SK-N-SH (cell line): ENCODE measurements at regions not wholly inside any gene's neighbourhood (a gene's known extent, or its start where the extent isn't known, plus 50 kb on each side); places are given as distances from the start of the nearest gene placed in this dataset.

ENCODE experiments used
- CTCF ChIA-PET: fragments of 300-600, 350-600 bp; formaldehyde crosslinking; extraction: SDS; loops from one replicate; lab custom pipeline; 2021; lab: Yijun Ruan, JAX
- POLR2A ChIA-PET: fragments of 350-600 bp; sonication (Branson Sonifier 250); formaldehyde crosslinking; extraction: SDS; loops from one replicate; lab custom pipeline; 2020; ENCODE audit warnings: antibody characterized with exemption, inconsistent platforms; lab: Yijun Ruan, JAX
- DNase-seq: peaks from one replicate; pipeline ENCODE4 v3.0.0; 2012
- H2AFZ ChIP-seq: fragments of 200-600 bp; sonication (generic); 2 replicates; pipeline ENCODE4 v1.8.1; 2016; ENCODE audit warnings: antibody characterized with exemption, mild to moderate bottlenecking, low read depth
- H3F3A ChIP-seq: fragments of 200-600 bp; sonication (generic); replicated peaks from 2 replicates; pipeline ENCODE3; 2016; ENCODE audit warnings: antibody characterized with exemption, mild to moderate bottlenecking; ENCODE audit not compliant: insufficient read depth
- H3K27ac ChIP-seq, 2 experiments: fragments of 200-500 bp in 1 of 2; fragments of 200-600 bp in 1 of 2; sonication (Bioruptor generic) in 1 of 2; sonication (generic), shearing (Covaris generic) in 1 of 2; 2 replicates each; pipeline versions ENCODE4 v1.5.1 to v1.6.1; 2014 to 2016; ENCODE audit warnings: low read depth in 2 of 2, inconsistent platforms in 1 of 2, low read length in 1 of 2, mild to moderate bottlenecking in 1 of 2, mixed read lengths in 1 of 2
- H3K27me3 ChIP-seq: fragments of 200-600 bp; sonication (generic), shearing (Covaris generic); 2 replicates; pipeline ENCODE4 v1.6.1; 2016; ENCODE audit warnings: mixed run types; ENCODE audit not compliant: insufficient read depth
- H3K36me3 ChIP-seq, 2 experiments: fragments of 200-500 bp in 1 of 2; fragments of 200-600 bp in 1 of 2; sonication (Bioruptor generic) in 1 of 2; sonication (generic) in 1 of 2; replicated peaks in 1 of 2; 2 replicates each; pipeline versions ENCODE3 to v1.5.1; 2014 to 2016; ENCODE audit warnings: low read length in 1 of 2, mild to moderate bottlenecking in 1 of 2; ENCODE audit not compliant: insufficient read depth in 2 of 2, control insufficient read depth in 1 of 2
- H3K4me1 ChIP-seq, 2 experiments: fragments of 200-500 bp in 1 of 2; fragments of 200-600 bp in 1 of 2; sonication (Bioruptor generic) in 1 of 2; sonication (generic), shearing (Covaris generic) in 1 of 2; 2 replicates each; pipeline versions ENCODE4 v1.5.1 to v1.6.1; 2014 to 2016; ENCODE audit warnings: low read depth in 1 of 2, low read length in 1 of 2, mixed run types in 1 of 2; ENCODE audit not compliant: insufficient read depth in 2 of 2, control insufficient read depth in 1 of 2
- H3K4me2 ChIP-seq: fragments of 200-600 bp; sonication (generic), shearing (Covaris generic); 2 replicates; pipeline ENCODE4 v1.6.1; 2017; ENCODE audit warnings: mixed run types
- H3K4me3 ChIP-seq, 2 experiments: fragments of 200-500 bp in 1 of 2; fragments of 200-600 bp in 1 of 2; sonication (Bioruptor generic) in 1 of 2; sonication (generic), shearing (Covaris generic) in 1 of 2; 2 replicates each; pipeline versions ENCODE4 v1.5.1 to v1.8.1; 2014 to 2016; ENCODE audit warnings: low read depth in 2 of 2, inconsistent platforms in 1 of 2, low read length in 1 of 2, mild to moderate bottlenecking in 1 of 2, mixed read lengths in 1 of 2, moderate library complexity in 1 of 2
- H3K79me2 ChIP-seq: fragments of 200-600 bp; sonication (generic); 2 replicates; pipeline ENCODE4 v1.8.1; 2017; ENCODE audit warnings: mild to moderate bottlenecking; ENCODE audit not compliant: insufficient read depth
- H3K9ac ChIP-seq: fragments of 200-600 bp; sonication (generic); 2 replicates; pipeline ENCODE4 v1.6.1; 2017; ENCODE audit warnings: mixed run types
- H3K9me2 ChIP-seq: fragments of 200-600 bp; sonication (generic); 2 replicates; pipeline ENCODE4 v1.6.1; 2017; ENCODE audit warnings: mixed run types
- H3K9me3 ChIP-seq: fragments of 200-600 bp; sonication (generic); 2 replicates; pipeline ENCODE4 v1.6.1; 2017; ENCODE audit warnings: mixed run types, mild to moderate bottlenecking, moderate library complexity
- H4K20me1 ChIP-seq: fragments of 200-600 bp; sonication (generic); 2 replicates; pipeline ENCODE4 v1.6.1; 2017; ENCODE audit warnings: mild to moderate bottlenecking, mixed run types; ENCODE audit not compliant: insufficient read depth
- ELF1 ChIP-seq: IDR thresholded peaks from 2 replicates; pipeline ENCODE4 v1.4.0; 2012
- IRF3 ChIP-seq: fragments of 150-350 bp; IDR thresholded peaks from 2 replicates; pipeline ENCODE4 v1.6.1; 2016; ENCODE audit warnings: mild to moderate bottlenecking, low read depth, low read length
- JUND ChIP-seq: IDR thresholded peaks from 2 replicates; pipeline ENCODE4 v1.4.0; 2012
- MEF2A ChIP-seq: IDR thresholded peaks from 2 replicates; pipeline ENCODE4 v1.4.0; 2012; ENCODE audit warnings: low read depth, borderline replicate concordance
- NFIC ChIP-seq: IDR thresholded peaks from 2 replicates; pipeline ENCODE4 v1.4.0; 2012; ENCODE audit warnings: borderline replicate concordance
- PBX3 ChIP-seq: IDR thresholded peaks from 2 replicates; pipeline ENCODE4; 2012
- RAD21 ChIP-seq: IDR thresholded peaks from 2 replicates; pipeline ENCODE4 v1.6.1; 2012; ENCODE audit warnings: mild to moderate bottlenecking, low read length
- REST ChIP-seq: IDR thresholded peaks from 2 replicates; pipeline ENCODE4 v1.6.1; 2012; ENCODE audit warnings: mild to moderate bottlenecking, low read depth, low read length, moderate library complexity
- RFX5 ChIP-seq: IDR thresholded peaks from 2 replicates; pipeline ENCODE4 v1.6.1; 2012; ENCODE audit warnings: mild to moderate bottlenecking, improper control_type of control experiment, low read length
- RXRA ChIP-seq: IDR thresholded peaks from 2 replicates; pipeline ENCODE4 v1.4.0; 2012; ENCODE audit warnings: low read depth, mild to moderate bottlenecking, borderline replicate concordance
- USF2 ChIP-seq: fragments of 150-350 bp; IDR thresholded peaks from 2 replicates; pipeline ENCODE4 v1.6.1; 2017; ENCODE audit warnings: antibody characterized with exemption, low read length, low read depth, borderline replicate concordance
- YY1 ChIP-seq: IDR thresholded peaks from 2 replicates; pipeline ENCODE4 v1.4.0; 2012; ENCODE audit warnings: low read depth, mild to moderate bottlenecking
- WGBS: methylation state at CpG from one replicate; pipeline ENCODE4 v1.1.6; 2017; ENCODE audit warnings: low lambda C conversion rate; 5-methylcytosine and 5-hydroxymethylcytosine counted together

GRCh38 chr7:156024201-156024600 is 211.9 kb upstream of the SHH start:
- Histone ChIP-seq H2AFZ (no peak overlapping the region), H3K27me3 (peaks cover 82% of the 10 kb centered on the region), H3K9me3 (no peaks in the 10 kb centered on the region), H3K9ac (no peak overlapping the region), H3K36me3 (no peaks in the 10 kb centered on the region), H3K4me2 (no peak overlapping the region), H4K20me1 (no peaks in the 10 kb centered on the region), H3F3A (no peaks in the 10 kb centered on the region), H3K4me3 (no peak overlapping the region), H3K9me2 (no peaks in the 10 kb centered on the region), H3K79me2 (no peaks in the 10 kb centered on the region), H3K4me1 (no peaks in the 10 kb centered on the region), H3K27ac (no peak overlapping the region)
- POLR2A ChIA-PET: no interaction called here
- CTCF ChIA-PET: no interaction called here
- 12% methylated on average over 7 of the region's 7 CpGs for WGBS
- DNase-seq: no peak
- TF ChIP-seq IRF3: no peak

GRCh38 chr7:156022483-156023459 is 210.5 kb upstream of the SHH start:
- ChIA-PET POLR2A (no interaction called here), CTCF (no interaction called here)
- Histone ChIP-seq H3F3A (no peaks in the 10 kb centered on the region), H3K4me1 (no peaks in the 10 kb centered on the region), H3K36me3 (no peaks in the 10 kb centered on the region), H4K20me1 (no peaks in the 10 kb centered on the region), H3K27me3 (peaks cover 79% of the 10 kb centered on the region), H3K9ac (no peak overlapping the region), H3K4me3 (no peak overlapping the region), H3K27ac (no peak overlapping the region), H2AFZ (no peak overlapping the region), H3K79me2 (no peaks in the 10 kb centered on the region), H3K9me3 (no peaks in the 10 kb centered on the region), H3K9me2 (no peaks in the 10 kb centered on the region), H3K4me2 (no peak overlapping the region)
- 17% methylated on average over 26 of the region's 26 CpGs for WGBS
- DNase-seq: no peak
- no peak for TF ChIP-seq YY1
- TF ChIP-seq MEF2A: no peak
- TF ChIP-seq JUND: no peak
- TF ChIP-seq RAD21: no peak
- no peak for TF ChIP-seq NFIC

GRCh38 chr7:156021471-156021870 is 209.2 kb upstream of the SHH start:
- Histone ChIP-seq H4K20me1 (no peaks in the 10 kb centered on the region), H3K79me2 (no peaks in the 10 kb centered on the region)
- TF ChIP-seq RFX5 (no peak), RXRA (no peak), USF2 (no peak), PBX3 (no peak), ELF1 (no peak), REST (no peak), NFIC (no peak)
- TF ChIP-seq, all 33 proteins: peak for 0
- Histone ChIP-seq H3K27ac (no peak overlapping the region), H3K36me3 (no peaks in the 10 kb centered on the region), H2AFZ (no peak overlapping the region), H3F3A (no peaks in the 10 kb centered on the region), H3K27me3 (peaks cover 79% of the 10 kb centered on the region), H3K9me3 (no peaks in the 10 kb centered on the region), H3K4me2 (no peak overlapping the region), H3K9ac (no peak overlapping the region), H3K4me3 (no peak overlapping the region), H3K4me1 (no peaks in the 10 kb centered on the region), H3K9me2 (no peaks in the 10 kb centered on the region)
- no peak for DNase-seq
- 26% methylated on average over 9 of the region's 9 CpGs for WGBS
- ChIA-PET POLR2A (no interaction called here), CTCF (interaction anchor here (0.8 to 1.0 kb wide), 2 partner anchors 9 to 66 kb away, joined by 3 read pairs; no protein-coding TSS in a partner anchor)
